B cell (primary cell): ENCODE measurements at regions not wholly inside any gene's neighbourhood (a gene's known extent, or its start where the extent isn't known, plus 50 kb on each side); places are given as distances from the start of the nearest gene placed in this dataset.

Experiments
- ATAC-seq: fragments of 200-7000 bp; cut with Tn5 transposase; one replicate; pipeline ENCODE4 v1.10.0; 2021; ENCODE audit warnings: low read depth, mild to moderate bottlenecking, moderate number of reproducible peaks, moderate library complexity
- CTCF ChIA-PET: fragments of 350-600 bp; sonication (Branson Sonifier 250); formaldehyde crosslinking; loops from one replicate; lab custom pipeline; 2021; ENCODE audit warnings: antibody characterized with exemption, inconsistent platforms; lab: Charles Lee
- POLR2A ChIA-PET: fragments of 350-600 bp; sonication (Branson Sonifier 250); formaldehyde crosslinking; loops from one replicate; lab custom pipeline; 2021; ENCODE audit warnings: antibody characterized with exemption; lab: Charles Lee
- DNase-seq: peaks from one replicate; pipeline ENCODE4 v3.0.0; 2013
- H2AFZ ChIP-seq: 2 replicates; pipeline ENCODE4 v1.6.1; 2012; ENCODE audit warnings: mild to moderate bottlenecking, low read depth, low read length; ENCODE audit not compliant: insufficient read depth, poor library complexity, severe bottlenecking
- H3K27ac ChIP-seq, 2 donors: 1 replicate in 1 of 2; 2 replicates in 1 of 2; pipeline ENCODE4 v1.5.1; 2012 to 2013; ENCODE audit warnings: low read length in 2 of 2, mild to moderate bottlenecking in 2 of 2, moderate library complexity in 1 of 2
- H3K27me3 ChIP-seq, 4 experiments: fragments of 200-600 bp in 1 of 4; sonication (generic) in 1 of 4; replicated peaks in 1 of 4; 1 replicate in 2 of 4; 2 replicates in 2 of 4; pipeline versions ENCODE4 v1.6.1 to v1.7.0; 2013 to 2016; ENCODE audit warnings: low read length in 3 of 4, mild to moderate bottlenecking in 2 of 4, mixed read lengths in 1 of 4, moderate library complexity in 1 of 4; ENCODE audit not compliant: insufficient read depth in 4 of 4, control insufficient read depth in 3 of 4; ENCODE audit errors: control extremely low read depth in 1 of 4
- H3K36me3 ChIP-seq, 2 experiments: replicated peaks in 1 of 2; 1 replicate in 1 of 2; 2 replicates in 1 of 2; pipeline versions ENCODE4 v1.6.1 to v1.7.1; 2013; ENCODE audit warnings: low read length in 1 of 2; ENCODE audit not compliant: insufficient read depth in 2 of 2, control insufficient read depth in 1 of 2; ENCODE audit errors: control extremely low read depth in 1 of 2, extremely low read depth in 1 of 2
- H3K4me1 ChIP-seq, 2 donors: fragments of 200-600 bp in 1 of 2; sonication (generic) in 1 of 2; 1 replicate in 1 of 2; 2 replicates in 1 of 2; pipeline versions ENCODE4 v1.5.1 to v1.6.1; 2013 to 2017; ENCODE audit warnings: low read length in 2 of 2; ENCODE audit not compliant: control insufficient read depth in 2 of 2, insufficient read depth in 2 of 2
- H3K4me2 ChIP-seq: replicated peaks from 2 replicates; pipeline ENCODE3; 2012; ENCODE audit warnings: mild to moderate bottlenecking, low read depth, low read length; ENCODE audit not compliant: poor library complexity, severe bottlenecking
- H3K4me3 ChIP-seq, 5 experiments: fragments of 200-600 bp in 1 of 5; sonication (generic) in 1 of 5; 1 replicate in 3 of 5; 2 replicates in 2 of 5; pipeline versions ENCODE4 v1.5.1 to v1.7.0; 2011 to 2016; ENCODE audit warnings: low read length in 4 of 5, mild to moderate bottlenecking in 4 of 5, low read depth in 2 of 5, control low read depth in 1 of 5, moderate library complexity in 1 of 5; ENCODE audit not compliant: insufficient read depth in 1 of 5; ENCODE audit errors: control extremely low read depth in 1 of 5, extremely low read depth in 1 of 5
- H3K79me2 ChIP-seq: fragments of 200-600 bp; sonication (generic); one replicate; pipeline ENCODE4 v1.6.0; 2016; ENCODE audit warnings: low read length; ENCODE audit not compliant: control insufficient read depth, insufficient read depth
- H3K9ac ChIP-seq: fragments of 200-600 bp; sonication (generic); 2 replicates; pipeline ENCODE4 v1.6.1; 2017; ENCODE audit warnings: mild to moderate bottlenecking, low read length, moderate library complexity
- H3K9me3 ChIP-seq, 3 donors: one replicate each; pipeline versions ENCODE4 v1.6.1 to v1.7.1; 2013; ENCODE audit warnings: low read length in 2 of 3; ENCODE audit not compliant: control insufficient read depth in 2 of 3, insufficient read depth in 1 of 3; ENCODE audit errors: control extremely low read depth in 1 of 3
- H4K20me1 ChIP-seq: 2 replicates; pipeline ENCODE4 v1.6.0; 2012; ENCODE audit warnings: mild to moderate bottlenecking, low read length; ENCODE audit not compliant: insufficient read depth, control insufficient read depth, poor library complexity, severe bottlenecking
- H3K27ac Mint-ChIP-seq: one replicate; pipeline ENCODE4 v1.8.0; 2021; ENCODE audit warnings: mixed read lengths
- H3K27me3 Mint-ChIP-seq: one replicate; pipeline ENCODE4 v1.8.0; 2021; ENCODE audit warnings: mixed read lengths
- H3K4me1 Mint-ChIP-seq: one replicate; pipeline ENCODE4 v1.8.0; 2021; ENCODE audit warnings: mixed read lengths
- H3K4me3 Mint-ChIP-seq: one replicate; pipeline ENCODE4 v1.8.0; 2021; ENCODE audit warnings: mixed read lengths
- H3K9me3 Mint-ChIP-seq: one replicate; pipeline ENCODE4 v1.8.0; 2022; ENCODE audit warnings: mixed read lengths; ENCODE audit not compliant: insufficient read depth
- CTCF ChIP-seq: fragments of 200-600 bp; IDR thresholded peaks from one replicate; pipeline ENCODE4 v1.8.0; 2022; ENCODE audit warnings: antibody characterized with exemption, mild to moderate bottlenecking
- EZH2 ChIP-seq: IDR thresholded peaks from 2 replicates; pipeline ENCODE4 v1.6.1; 2012; ENCODE audit warnings: borderline replicate concordance, low read depth, mild to moderate bottlenecking, moderate library complexity, low read length; ENCODE audit not compliant: insufficient read depth, poor library complexity, severe bottlenecking
- WGBS: methylation state at CpG from one replicate; pipeline ENCODE4 v1.1.5; 2013; ENCODE audit warnings: missing lambda C conversion rate; ENCODE audit not compliant: insufficient coverage; 5-methylcytosine and 5-hydroxymethylcytosine counted together
- intact Hi-C: fragments of 100-400 bp; cut with micrococcal nuclease; formaldehyde crosslinking; loops from one replicate; pipeline ENCODE4 v1.10.0; 2022

GRCh38 chr19:31908496-31909225 is 436.7 kb upstream of the ZNF507 start:
- Histone ChIP-seq H3K79me2 (no peaks in the 10 kb centered on the region), H3K4me1 (no peaks in the 10 kb centered on the region), H3K4me2 (no peak overlapping the region), H3K36me3 (no peaks in the 10 kb centered on the region), H3K27ac (no peak overlapping the region), H4K20me1 (no peaks in the 10 kb centered on the region), H3K27me3 (no peaks in the 10 kb centered on the region), H3K9me3 (peaks cover 0 to 4% (median 0%) of the 10 kb centered on the region in 3 donors), H3K9ac (no peak overlapping the region), H2AFZ (no peak overlapping the region), H3K4me3 (no peak overlapping the region)
- Mint-ChIP-seq H3K4me3 (no peak overlapping the region), H3K27me3 (no peaks in the 10 kb centered on the region), H3K4me1 (peaks cover 6% of the 10 kb centered on the region), H3K9me3 (no peaks in the 10 kb centered on the region), H3K27ac (no peak overlapping the region)
- 37% methylated on average over 10 of the region's 10 CpGs for WGBS
- no peak for DNase-seq
- ATAC-seq = no peak
- intact Hi-C loops = no loop called here
- POLR2A ChIA-PET = no interaction called here
- CTCF ChIA-PET = no interaction called here
- TF ChIP-seq CTCF (no peak), EZH2 (no peak)

GRCh38 chr19:31910224-31910623 is 435.2 kb upstream of the ZNF507 start:
- ChIA-PET POLR2A (no interaction called here), CTCF (no interaction called here)
- 97% methylated on average over 5 of the region's 6 CpGs for WGBS
- Mint-ChIP-seq H3K4me1 (peaks cover 6% of the 10 kb centered on the region), H3K27ac (no peak overlapping the region), H3K27me3 (no peaks in the 10 kb centered on the region), H3K9me3 (no peaks in the 10 kb centered on the region), H3K4me3 (no peak overlapping the region)
- TF ChIP-seq CTCF (no peak), EZH2 (no peak)
- Histone ChIP-seq H3K4me2 (no peak overlapping the region), H3K27ac (no peak overlapping the region), H3K79me2 (no peaks in the 10 kb centered on the region), H3K4me1 (no peaks in the 10 kb centered on the region), H3K36me3 (no peaks in the 10 kb centered on the region), H4K20me1 (no peaks in the 10 kb centered on the region), H3K9ac (no peak overlapping the region), H3K9me3 (peaks cover 0 to 7% (median 0%) of the 10 kb centered on the region in 3 donors), H3K4me3 (no peak overlapping the region), H2AFZ (no peak overlapping the region), H3K27me3 (no peaks in the 10 kb centered on the region)
- ATAC-seq = no peak
- intact Hi-C loops = no loop called here
- DNase-seq = no peak
